Suppressor macrophage treated with lipopolysaccharide for 4 hours (primary cell): ENCODE measurements at regions not wholly inside any gene's neighbourhood (a gene's known extent, or its start where the extent isn't known, plus 50 kb on each side); places are given as distances from the start of the nearest gene placed in this dataset.
"Not testable (repeated sequence)": the region's sequence is repeated elsewhere in the genome, so short reads cannot be mapped to it uniquely, and the experiment has no call there.

Experiments used
- DNase-seq: peaks from one replicate; pipeline ENCODE4 v3.0.0-alpha.2; 2020

DNA sequence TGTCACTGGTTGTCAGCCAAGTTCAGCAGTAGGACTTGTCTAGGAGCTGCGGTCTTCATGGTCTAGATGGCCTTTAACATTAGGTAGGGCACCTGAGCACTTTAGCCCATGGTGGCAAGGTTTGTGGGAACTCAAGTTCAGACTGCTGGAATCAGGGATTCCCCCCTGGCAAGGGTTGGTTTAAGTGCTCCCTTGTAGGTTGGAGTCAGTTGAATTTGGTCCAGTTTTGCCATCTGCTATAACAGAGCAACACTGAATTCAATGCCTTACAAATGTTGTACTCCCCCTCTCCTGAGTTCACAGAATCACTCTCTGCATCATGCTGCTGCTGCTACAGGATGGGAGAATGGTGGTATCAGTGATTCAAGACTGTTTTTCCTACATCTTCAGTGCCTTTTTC, 509.3 kb downstream of the VGLL3 start:
- DNase-seq = no peak

GRCh38 chr3:86481031-86481430, 509.9 kb downstream of the VGLL3 start:
- no peak for DNase-seq

- no peak for DNase-seq
These were observed 526.8 kb downstream of the VGLL3 start for GRCh38 chr3:86464180-86464579.

DNA sequence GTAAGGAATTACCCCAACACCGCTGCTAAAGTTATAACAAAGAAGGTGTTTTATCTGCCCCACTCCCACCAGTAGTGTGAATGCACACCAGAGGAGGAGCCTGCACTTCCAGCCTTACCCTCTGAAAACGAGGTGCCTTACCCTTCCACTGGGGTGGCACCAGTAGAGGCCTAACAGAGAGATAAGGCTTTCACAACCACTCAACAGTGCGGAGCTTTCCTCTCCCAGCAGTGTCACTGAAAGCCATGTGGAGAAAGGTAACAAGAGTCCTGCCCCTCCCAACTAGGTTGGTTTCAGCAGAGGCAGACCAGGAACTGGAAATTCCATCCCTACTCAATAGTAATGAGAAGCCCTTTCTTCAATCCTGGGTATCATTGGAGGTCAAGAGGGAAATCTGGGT, 539.2 kb downstream of the VGLL3 start:
- DNase-seq = no peak

DNA sequence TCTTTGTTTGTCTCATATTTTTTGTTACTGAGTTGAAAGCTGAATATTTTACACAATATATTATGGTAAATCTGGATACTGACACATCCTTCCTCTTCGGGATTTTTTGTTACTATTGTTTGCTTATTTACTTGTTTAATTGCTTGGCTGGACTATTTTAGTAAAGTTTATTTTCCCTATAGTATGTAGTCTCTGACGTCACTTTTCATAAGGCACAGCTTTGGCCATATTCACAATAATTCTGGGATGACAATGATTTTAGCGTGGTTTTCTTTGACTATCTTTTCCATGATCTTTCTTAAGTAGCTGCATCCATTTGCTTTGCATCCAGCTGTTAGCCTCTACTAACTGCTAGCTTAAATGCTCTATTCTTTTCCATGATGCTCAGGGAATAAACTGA, 552.4 kb downstream of the VGLL3 start:
- no peak for DNase-seq

DNA sequence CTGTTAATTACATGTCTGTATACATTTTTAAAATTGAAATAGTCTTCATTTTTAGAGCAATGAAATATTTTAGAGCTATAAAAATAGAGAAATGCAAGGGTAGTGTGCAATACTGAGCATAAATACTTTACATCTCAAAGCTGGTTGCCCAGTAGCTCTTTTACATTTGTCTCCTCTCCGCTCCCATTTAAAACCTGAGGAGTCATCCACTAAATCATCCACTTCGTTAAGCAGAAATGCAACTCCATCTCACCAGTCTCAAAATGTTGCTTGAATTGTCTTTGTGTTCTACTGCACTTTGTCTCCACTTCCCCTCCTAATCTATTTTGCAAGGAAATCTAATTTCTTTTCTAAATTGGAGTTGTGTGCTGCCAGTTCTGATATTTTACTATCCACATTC, 563.6 kb downstream of the VGLL3 start:
- no peak for DNase-seq

- no peak for DNase-seq
These were observed 569.8 kb downstream of the VGLL3 start for GRCh38 chr3:86420990-86421739.

- no peak for DNase-seq
These were observed 572.1 kb downstream of the VGLL3 start for GRCh38 chr3:86418861-86419260.

- no peak for DNase-seq
These were observed 574.6 kb downstream of the VGLL3 start for GRCh38 chr3:86416334-86416733.

DNA sequence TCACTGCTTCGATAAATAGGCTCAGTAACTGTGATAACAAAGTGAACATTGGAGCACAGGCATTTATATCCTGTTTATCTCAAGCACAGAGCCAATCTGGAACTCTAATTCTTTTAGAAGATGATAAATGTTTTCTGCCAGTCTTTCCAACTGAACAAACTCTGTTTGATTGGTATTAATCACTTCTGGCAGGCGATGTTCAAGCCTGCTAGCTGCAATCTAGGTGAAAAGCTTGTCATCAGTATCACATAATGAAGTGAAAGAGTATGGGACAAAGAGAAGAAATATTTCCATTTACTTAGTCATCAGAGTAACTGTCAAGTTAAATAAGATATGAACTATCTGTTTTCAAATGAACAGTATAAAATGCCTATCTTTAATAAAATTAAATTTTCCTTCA, 577.3 kb downstream of the VGLL3 start:
- DNase-seq = no peak

DNA sequence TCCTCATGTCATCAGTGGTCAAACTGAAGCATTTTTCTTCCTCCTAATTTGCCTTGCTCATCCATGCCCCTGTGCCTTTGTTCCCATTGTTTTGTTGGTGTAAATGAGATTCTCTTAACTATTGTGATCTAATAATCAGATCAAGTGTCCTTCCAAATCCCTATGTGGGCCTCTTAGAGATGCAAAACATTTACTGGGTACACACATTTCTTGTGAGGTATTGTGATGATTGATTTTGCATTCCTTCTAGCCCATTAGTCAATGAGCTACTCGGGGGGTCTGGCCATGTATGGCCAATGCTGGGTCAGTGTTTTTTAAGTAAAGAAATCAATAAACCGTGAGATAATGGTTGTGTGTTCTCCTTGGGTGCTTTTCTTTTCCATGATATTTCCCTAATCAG, 580.4 kb downstream of the VGLL3 start:
- DNase-seq = no peak

GRCh38 chr3:86389759-86390158, 601.2 kb downstream of the VGLL3 start:
- not testable (repeated sequence) for DNase-seq

- no peak for DNase-seq
These were observed 602.1 kb downstream of the VGLL3 start for GRCh38 chr3:86388820-86389219.

DNA sequence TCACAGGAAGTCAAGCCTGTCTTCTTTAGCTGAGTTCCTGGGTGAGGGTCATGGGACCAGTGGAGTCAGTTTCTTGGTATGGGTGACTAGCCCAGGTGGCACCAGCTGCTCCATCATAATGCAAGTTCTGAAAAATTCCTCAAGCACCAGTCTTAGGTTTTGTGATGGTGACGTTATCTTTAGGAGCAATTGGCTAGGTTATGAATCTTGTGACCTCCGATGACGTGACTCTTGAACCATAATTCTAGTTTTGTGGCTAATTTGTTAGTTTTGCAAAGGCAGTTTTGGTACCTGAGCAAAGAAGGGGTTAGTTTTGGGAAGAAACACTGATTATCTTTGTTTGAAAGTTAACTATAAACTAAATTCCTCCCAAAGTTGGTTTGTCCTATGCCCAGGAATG, 608.4 kb downstream of the VGLL3 start:
- no peak for DNase-seq

- DNase-seq = no peak
These were observed 609.7 kb downstream of the VGLL3 start for GRCh38 chr3:86381247-86381646.

DNA sequence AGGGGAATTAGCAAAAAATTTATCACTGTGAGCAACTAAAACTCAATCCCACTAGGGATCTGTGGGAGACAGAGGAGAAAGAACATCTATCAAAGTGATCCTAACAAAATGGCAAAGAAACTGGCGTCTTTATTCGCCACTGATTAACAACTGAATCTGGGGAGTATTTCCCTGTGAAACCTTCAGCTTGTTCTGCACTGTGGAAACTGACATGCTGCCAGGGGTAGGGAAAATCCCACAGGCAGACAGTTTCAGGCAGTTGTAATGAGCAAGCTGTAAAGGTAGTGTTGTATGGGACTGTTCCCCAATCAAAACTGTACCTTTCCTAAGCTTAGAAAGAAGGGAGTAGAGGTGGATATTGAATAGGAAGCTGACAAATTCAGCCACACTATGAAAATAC, 611.7 kb downstream of the VGLL3 start:
- DNase-seq = no peak

DNA sequence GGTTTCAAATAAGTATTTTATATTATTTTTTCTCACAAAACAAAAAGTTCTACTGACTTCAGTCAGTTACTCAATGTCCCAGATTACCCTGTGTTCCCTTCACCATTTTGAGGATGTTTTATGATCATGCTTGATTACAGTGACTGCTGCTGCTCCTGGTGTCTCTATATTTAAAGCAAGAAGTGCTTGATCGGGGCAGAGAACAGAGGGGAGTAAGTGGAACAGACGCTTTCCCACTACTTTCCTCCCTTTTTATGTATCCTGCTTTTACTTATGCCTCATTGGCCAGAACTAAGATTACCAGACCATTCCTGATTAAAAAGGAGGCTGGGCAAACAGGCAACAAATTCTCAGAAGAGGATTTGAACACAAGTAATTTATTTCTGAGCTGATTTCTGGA, 612.1 kb downstream of the VGLL3 start:
- DNase-seq = no peak

DNA sequence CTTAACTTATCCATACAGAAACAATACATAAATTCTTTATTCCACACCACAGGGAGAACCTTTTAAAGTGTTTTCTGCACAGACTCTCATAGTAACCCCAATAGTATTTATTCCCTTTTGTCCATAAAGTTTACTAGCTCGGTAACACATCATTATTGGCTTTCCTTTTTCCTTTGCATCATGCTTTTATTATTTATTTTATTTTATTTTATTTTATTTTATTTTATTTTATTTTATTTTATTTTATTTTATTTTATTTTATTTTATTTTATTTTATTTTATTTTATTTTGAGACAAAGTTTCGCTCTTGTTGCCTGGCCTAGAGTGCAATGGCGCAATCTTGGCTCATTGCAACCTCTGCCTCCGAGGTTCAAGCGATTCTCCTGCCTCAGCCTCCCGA, 655.4 kb downstream of the VGLL3 start:
- not testable (repeated sequence) for DNase-seq

GRCh38 chr3:86333636-86334035, 657.3 kb downstream of the VGLL3 start:
- DNase-seq = no peak

- no peak for DNase-seq
These were observed 687.0 kb downstream of the VGLL3 start for GRCh38 chr3:86303935-86304334.

GRCh38 chr3:86282106-86282787, 708.7 kb downstream of the VGLL3 start:
- DNase-seq = no peak

- DNase-seq = no peak
These were observed 721.4 kb downstream of the VGLL3 start for GRCh38 chr3:86269364-86270155.

- no peak for DNase-seq
These were observed 732.9 kb downstream of the VGLL3 start for GRCh38 chr3:86257955-86258641.
